IMR-90 (cell line): ENCODE measurements at regions not wholly inside any gene's neighbourhood (a gene's known extent, or its start where the extent isn't known, plus 50 kb on each side); places are given as distances from the start of the nearest gene placed in this dataset.

Source experiments
- ATAC-seq: fragments of 200-7000 bp; cut with Tn5 transposase; 2 replicates; pipeline ENCODE4 v1.9.1; 2020; ENCODE audit warnings: low read depth, mild to moderate bottlenecking, moderate library complexity
- BruUV-seq: library from RNA; stranded (reverse); fragments of 400-500 nt; replicated peaks from 2 replicates; lab custom pipeline; 2021; lab: Mats Ljungman, UMichigan
- CTCF ChIA-PET: fragments of 300-600 bp; formaldehyde crosslinking; extraction: SDS; loops from one replicate; lab custom pipeline; 2021; ENCODE audit warnings: antibody characterized with exemption; lab: Yijun Ruan, JAX
- POLR2A ChIA-PET: fragments of 300-600 bp; sonication (Branson Sonifier 250); formaldehyde crosslinking; loops from one replicate; lab custom pipeline; 2022; ENCODE audit warnings: antibody characterized with exemption; ENCODE audit not compliant: unreplicated experiment; lab: Charles Lee
- DNase-seq: peaks from one replicate; pipeline ENCODE4 v3.0.0; 2013
- H2AFZ ChIP-seq: replicated peaks from 2 replicates; pipeline ENCODE3; 2013; ENCODE audit warnings: low read length, mild to moderate bottlenecking; ENCODE audit not compliant: poor library complexity
- H2AK5ac ChIP-seq: 2 replicates; pipeline ENCODE4 v1.6.1; 2013; ENCODE audit warnings: low read depth, low read length, inconsistent platforms
- H2AK9ac ChIP-seq: replicated peaks from 2 replicates; pipeline ENCODE3; 2013; ENCODE audit warnings: mild to moderate bottlenecking, low read depth, low read length, moderate library complexity; ENCODE audit not compliant: poor library complexity
- H2BK120ac ChIP-seq: 2 replicates; pipeline ENCODE4 v1.6.1; 2013; ENCODE audit warnings: low read depth, low read length, inconsistent platforms
- H2BK15ac ChIP-seq: 3 replicates; pipeline ENCODE4 v1.6.1; 2013; ENCODE audit warnings: low read depth, low read length, inconsistent platforms
- H2BK20ac ChIP-seq: 2 replicates; pipeline ENCODE4 v1.6.1; 2013; ENCODE audit warnings: low read depth, mild to moderate bottlenecking, inconsistent platforms, low read length, moderate library complexity
- H2BK5ac ChIP-seq: 2 replicates; pipeline ENCODE4 v1.6.1; 2013; ENCODE audit warnings: mild to moderate bottlenecking, low read depth, low read length, inconsistent platforms; ENCODE audit not compliant: poor library complexity, severe bottlenecking
- H3K14ac ChIP-seq: replicated peaks from 2 replicates; pipeline ENCODE4 v1.6.1; 2013; ENCODE audit warnings: low read depth, low read length, inconsistent platforms
- H3K18ac ChIP-seq: 2 replicates; pipeline ENCODE4 v1.6.1; 2013; ENCODE audit warnings: low read depth, low read length, control low read depth
- H3K23ac ChIP-seq: 2 replicates; pipeline ENCODE4 v1.6.1; 2013; ENCODE audit warnings: low read depth, low read length, inconsistent platforms
- H3K27ac ChIP-seq: 2 replicates; pipeline ENCODE4 v1.5.1; 2013; ENCODE audit warnings: mild to moderate bottlenecking, control low read depth, low read length; ENCODE audit not compliant: insufficient read depth
- H3K27me3 ChIP-seq: 2 replicates; pipeline ENCODE4 v1.6.1; 2013; ENCODE audit warnings: low read length; ENCODE audit not compliant: control insufficient read depth, insufficient read depth
- H3K36me3 ChIP-seq: 2 replicates; pipeline ENCODE4 v1.6.1; 2013; ENCODE audit warnings: low read length, mixed read lengths; ENCODE audit not compliant: control insufficient read depth, insufficient read depth
- H3K4ac ChIP-seq: 2 replicates; pipeline ENCODE4 v1.6.1; 2013; ENCODE audit warnings: low read depth, low read length, inconsistent platforms
- H3K4me1 ChIP-seq: 2 replicates; pipeline ENCODE4 v1.6.1; 2013; ENCODE audit warnings: low read length, mixed read lengths; ENCODE audit not compliant: control insufficient read depth, insufficient read depth
- H3K4me2 ChIP-seq: 2 replicates; pipeline ENCODE4 v1.6.1; 2013; ENCODE audit warnings: low read depth, mild to moderate bottlenecking, control low read depth, low read length, moderate library complexity
- H3K4me3 ChIP-seq: 2 replicates; pipeline ENCODE4 v1.5.1; 2013; ENCODE audit warnings: low read depth, mild to moderate bottlenecking, control low read depth, low read length, moderate library complexity; ENCODE audit not compliant: insufficient read depth
- H3K56ac ChIP-seq: 2 replicates; pipeline ENCODE4 v1.6.1; 2013; ENCODE audit warnings: low read length, inconsistent platforms; ENCODE audit not compliant: insufficient read depth; ENCODE audit errors: extremely low read depth
- H3K79me1 ChIP-seq, 2 experiments: 2 replicates each; pipeline ENCODE4 v1.6.1; 2013; ENCODE audit warnings: low read length in 2 of 2, inconsistent platforms in 1 of 2, low read depth in 1 of 2
- H3K9ac ChIP-seq: 2 replicates; pipeline ENCODE4 v1.6.1; 2013; ENCODE audit warnings: low read depth, low read length, control low read depth
- H3K9me1 ChIP-seq: 2 replicates; pipeline ENCODE4 v1.6.1; 2013; ENCODE audit warnings: low read length, inconsistent platforms; ENCODE audit not compliant: insufficient read depth
- H3K9me3 ChIP-seq: 2 replicates; pipeline ENCODE4 v1.6.1; 2013; ENCODE audit warnings: low read length; ENCODE audit not compliant: control insufficient read depth, insufficient read depth
- H4K20me1 ChIP-seq: 2 replicates; pipeline ENCODE4 v1.6.1; 2013; ENCODE audit warnings: low read length, inconsistent platforms; ENCODE audit not compliant: insufficient read depth
- H4K5ac ChIP-seq: 2 replicates; pipeline ENCODE4 v1.6.1; 2013; ENCODE audit warnings: mild to moderate bottlenecking, low read depth, low read length, control low read depth
- H4K8ac ChIP-seq, 2 experiments: 2 replicates each; pipeline ENCODE4 v1.6.1; 2013; ENCODE audit warnings: low read depth in 2 of 2, low read length in 2 of 2, control low read depth in 1 of 2, inconsistent platforms in 1 of 2
- H4K91ac ChIP-seq: 2 replicates; pipeline ENCODE4 v1.6.1; 2013; ENCODE audit warnings: low read depth, low read length, inconsistent platforms; ENCODE audit not compliant: insufficient read depth
- BHLHE40 ChIP-seq: fragments of 150-350 bp; IDR thresholded peaks from 2 replicates; pipeline ENCODE4 v1.6.1; 2016; ENCODE audit warnings: mild to moderate bottlenecking, low read depth, low read length
- CEBPB ChIP-seq: IDR thresholded peaks from 2 replicates; pipeline ENCODE4 v1.6.1; 2012; ENCODE audit warnings: low read depth, low read length, improper control_type of control experiment
- CHD1 ChIP-seq: IDR thresholded peaks from 2 replicates; pipeline ENCODE4 v1.6.1; 2012; ENCODE audit warnings: low read depth, low read length, improper control_type of control experiment
- MAZ ChIP-seq: IDR thresholded peaks from 2 replicates; pipeline ENCODE4 v1.6.1; 2012; ENCODE audit warnings: low read depth, mild to moderate bottlenecking, low read length, improper control_type of control experiment, moderate library complexity, borderline replicate concordance
- MXI1 ChIP-seq: IDR thresholded peaks from 2 replicates; pipeline ENCODE4 v1.6.1; 2012; ENCODE audit warnings: low read depth, mild to moderate bottlenecking, low read length, moderate library complexity, borderline replicate concordance
- NFE2L2 ChIP-seq: fragments of 150-350 bp; IDR thresholded peaks from 2 replicates; pipeline ENCODE4 v1.6.1; 2016; ENCODE audit warnings: low read depth, mild to moderate bottlenecking, low read length
- POLR2A ChIP-seq: IDR thresholded peaks from 2 replicates; pipeline ENCODE4 v1.6.1; 2012; ENCODE audit warnings: mild to moderate bottlenecking, low read depth, low read length
- RAD21 ChIP-seq: IDR thresholded peaks from 2 replicates; pipeline ENCODE4 v1.6.1; 2012; ENCODE audit warnings: low read length, improper control_type of control experiment
- RCOR1 ChIP-seq: IDR thresholded peaks from 2 replicates; pipeline ENCODE4 v1.6.1; 2012; ENCODE audit warnings: mild to moderate bottlenecking, low read length, improper control_type of control experiment; ENCODE audit not compliant: insufficient replicate concordance
- RFX5 ChIP-seq: IDR thresholded peaks from 2 replicates; pipeline ENCODE4 v1.8.0; 2012; ENCODE audit warnings: low read depth, mild to moderate bottlenecking, low read length, moderate library complexity
- SMC3 ChIP-seq: fragments of 150-350 bp; IDR thresholded peaks from 2 replicates; pipeline ENCODE4 v1.6.1; 2016; ENCODE audit warnings: low read depth, mild to moderate bottlenecking, antibody characterized with exemption, low read length, moderate library complexity
- WGBS, 2 experiments: methylation state at CpG; one replicate each; pipeline versions ENCODE4 v1.1.5 to v1.1.7; 2013; ENCODE audit warnings: missing lambda C conversion rate in 2 of 2; ENCODE audit not compliant: insufficient read length in 1 of 2; ENCODE audit errors: extremely low coverage in 2 of 2; 5-methylcytosine and 5-hydroxymethylcytosine counted together
- dilution Hi-C: fragments of 300-500 bp; cut with HindIII; formaldehyde crosslinking; loops from one replicate; pipeline ENCODE4 v1.14.3; 2018; ENCODE audit warnings: low sequenced_read_pairs; ENCODE audit not compliant: unreplicated experiment
- in situ Hi-C: fragments of 300-500 bp; cut with MboI; formaldehyde crosslinking; loops from 3 replicates; pipeline ENCODE4 v1.14.3; 2019; ENCODE audit warnings: low sequenced_read_pairs, inconsistent platforms, mixed read lengths
- intact Hi-C: fragments of 100-400 bp; cut with micrococcal nuclease; formaldehyde crosslinking; loops from 2 replicates; pipeline ENCODE4 v1.10.0; 2022
- TF ChIP-seq, protein P1 (sequence below): fragments of 150-350 bp; IDR thresholded peaks from 2 replicates; pipeline ENCODE4 v1.6.1; 2017; ENCODE audit warnings: mild to moderate bottlenecking, antibody characterized with exemption, low read length, low read depth
- TF ChIP-seq, protein P2 (sequence below): conservative IDR thresholded peaks from 2 replicates; pipeline ENCODE4 v1.5.1; 2012; ENCODE audit warnings: mild to moderate bottlenecking, low read depth, low read length, improper control_type of control experiment

DNA sequence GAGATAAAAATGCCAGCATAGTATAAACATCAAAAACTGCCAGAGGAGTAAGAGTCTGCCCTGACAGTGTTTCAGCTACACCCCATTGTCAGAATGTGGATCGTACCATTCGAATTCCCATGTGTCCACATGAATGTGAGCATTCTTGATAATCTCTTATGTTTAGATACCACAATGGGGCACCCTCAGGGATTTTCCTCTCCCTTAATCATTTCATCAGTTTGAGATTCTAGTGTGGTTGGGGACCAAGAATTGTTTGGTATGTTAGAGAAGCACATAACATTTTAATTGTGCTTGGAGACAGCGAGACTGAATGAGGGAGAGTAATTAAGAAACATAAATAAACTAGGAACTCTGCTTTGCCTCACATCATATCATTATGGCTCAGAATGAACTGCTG lies 120.2 kb downstream of the ZC3H11B start:
- ATAC-seq, result no peak
- Histone ChIP-seq H4K8ac (no peak overlapping the region), H2BK15ac (no peak overlapping the region), H3K18ac (no peak overlapping the region), H3K4me2 (no peak overlapping the region), H4K5ac (no peak overlapping the region), H3K14ac (no peak overlapping the region), H4K20me1 (no peaks in the 10 kb centered on the region), H3K23ac (no peak overlapping the region), H3K4me1 (no peaks in the 10 kb centered on the region), H3K36me3 (no peaks in the 10 kb centered on the region), H4K91ac (no peak overlapping the region), H2BK120ac (no peak overlapping the region), H3K27me3 (no peaks in the 10 kb centered on the region), H2AK9ac (no peak overlapping the region), H3K9me3 (no peaks in the 10 kb centered on the region), H3K56ac (no peak overlapping the region), H2BK5ac (no peak overlapping the region), H2AK5ac (no peak overlapping the region), H2AFZ (no peak overlapping the region), H3K4ac (no peak overlapping the region), H3K27ac (no peak overlapping the region), H3K9ac (no peak overlapping the region), H3K4me3 (no peak overlapping the region), H3K9me1 (no peaks in the 10 kb centered on the region), H3K79me1 (no peaks in the 10 kb centered on the region), H2BK20ac (no peak overlapping the region)
- WGBS, 2 experiments, result no CpG with 5 or more reads among the region's 3 CpGs
- no peak for DNase-seq
- dilution Hi-C loops, result no loop called here
- intact Hi-C loops, result no loop called here
- in situ Hi-C loops, result no loop called here
- POLR2A ChIA-PET, result no interaction called here
- no TSS peak for BruUV-seq
- TF ChIP-seq, protein P1, sequence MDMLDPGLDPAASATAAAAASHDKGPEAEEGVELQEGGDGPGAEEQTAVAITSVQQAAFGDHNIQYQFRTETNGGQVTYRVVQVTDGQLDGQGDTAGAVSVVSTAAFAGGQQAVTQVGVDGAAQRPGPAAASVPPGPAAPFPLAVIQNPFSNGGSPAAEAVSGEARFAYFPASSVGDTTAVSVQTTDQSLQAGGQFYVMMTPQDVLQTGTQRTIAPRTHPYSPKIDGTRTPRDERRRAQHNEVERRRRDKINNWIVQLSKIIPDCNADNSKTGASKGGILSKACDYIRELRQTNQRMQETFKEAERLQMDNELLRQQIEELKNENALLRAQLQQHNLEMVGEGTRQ, result no peak
- TF ChIP-seq SMC3 (no peak), CEBPB (no peak), CHD1 (no peak), MXI1 (no peak), POLR2A (no peak), BHLHE40 (no peak), NFE2L2 (no peak), MAZ (no peak), RAD21 (no peak), RCOR1 (no peak), RFX5 (no peak)
- TF ChIP-seq, protein P2, sequence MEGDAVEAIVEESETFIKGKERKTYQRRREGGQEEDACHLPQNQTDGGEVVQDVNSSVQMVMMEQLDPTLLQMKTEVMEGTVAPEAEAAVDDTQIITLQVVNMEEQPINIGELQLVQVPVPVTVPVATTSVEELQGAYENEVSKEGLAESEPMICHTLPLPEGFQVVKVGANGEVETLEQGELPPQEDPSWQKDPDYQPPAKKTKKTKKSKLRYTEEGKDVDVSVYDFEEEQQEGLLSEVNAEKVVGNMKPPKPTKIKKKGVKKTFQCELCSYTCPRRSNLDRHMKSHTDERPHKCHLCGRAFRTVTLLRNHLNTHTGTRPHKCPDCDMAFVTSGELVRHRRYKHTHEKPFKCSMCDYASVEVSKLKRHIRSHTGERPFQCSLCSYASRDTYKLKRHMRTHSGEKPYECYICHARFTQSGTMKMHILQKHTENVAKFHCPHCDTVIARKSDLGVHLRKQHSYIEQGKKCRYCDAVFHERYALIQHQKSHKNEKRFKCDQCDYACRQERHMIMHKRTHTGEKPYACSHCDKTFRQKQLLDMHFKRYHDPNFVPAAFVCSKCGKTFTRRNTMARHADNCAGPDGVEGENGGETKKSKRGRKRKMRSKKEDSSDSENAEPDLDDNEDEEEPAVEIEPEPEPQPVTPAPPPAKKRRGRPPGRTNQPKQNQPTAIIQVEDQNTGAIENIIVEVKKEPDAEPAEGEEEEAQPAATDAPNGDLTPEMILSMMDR, result no peak
- CTCF ChIA-PET, result no interaction called here
